ENCODE measurements at regions not wholly inside any gene's neighbourhood (a gene's known extent, or its start where the extent isn't known, plus 50 kb on each side); places are given as distances from the start of the nearest gene placed in this dataset.

DNA sequence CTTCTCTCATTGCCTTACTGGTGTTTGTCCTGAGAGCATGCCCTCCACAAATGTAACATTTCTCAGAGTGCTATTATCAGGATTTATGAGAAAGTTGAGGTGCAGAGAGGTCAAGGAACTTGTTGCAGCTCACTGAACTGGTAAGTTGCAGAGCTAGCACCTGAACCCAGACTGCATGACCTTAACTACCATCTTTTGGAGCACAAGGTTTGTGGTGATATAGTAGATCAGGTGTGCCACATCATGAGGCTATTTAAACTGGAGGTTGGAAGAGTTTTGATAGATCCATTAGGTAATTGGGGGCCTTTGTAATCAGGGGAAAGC, 112.0 kb upstream of the CITED2 start:
- Histone ChIP-seq H4K20me1 (ENCODE audit: insufficient read depth) (no peaks in the 10 kb centered on the region), H3K27ac (ENCODE audit: low read length) (no peak overlapping the region), H3K36me3 (ENCODE audit: insufficient read depth, low read length) (no peaks in the 10 kb centered on the region), H3K4me3 (ENCODE audit: low read length) (no peak overlapping the region), H3K27me3 (ENCODE audit: insufficient read depth, low read depth, low read length) (no peaks in the 10 kb centered on the region), H3K9me3 (ENCODE audit: low read length) (no peaks in the 10 kb centered on the region), H3K79me2 (replicated peaks; ENCODE audit: insufficient read depth, low read length) (no peaks in the 10 kb centered on the region), H3K4me2 (ENCODE audit: low read length) (no peak overlapping the region), H3K9ac (ENCODE audit: low read length) (no peak overlapping the region), H2AFZ (ENCODE audit: low read depth, low read length) (no peak overlapping the region), H3F3A (ENCODE audit: insufficient read depth, low read length, poor library complexity, severe bottlenecking) (no peaks in the 10 kb centered on the region), H3K9me2 (ENCODE audit: insufficient read depth, low read length) (no peaks in the 10 kb centered on the region)
- TF ChIP-seq MXI1 (conservative IDR thresholded peaks at IDR 0.05; ENCODE audit: poor library complexity, severe bottlenecking) (no peak), EZH2 (IDR thresholded peaks at IDR 0.05; ENCODE audit: borderline replicate concordance, insufficient read depth, low read length, poor library complexity, severe bottlenecking) (no peak), POLR2AphosphoS5 (IDR thresholded peaks at IDR 0.05) (no peak), TAF1 (IDR thresholded peaks at IDR 0.05; ENCODE audit: low read depth) (no peak), EP300 (conservative IDR thresholded peaks at IDR 0.05; ENCODE audit: poor library complexity, severe bottlenecking) (no peak), RAD21 (conservative IDR thresholded peaks at IDR 0.05) (no peak)
- TF ChIP-seq, protein P1, sequence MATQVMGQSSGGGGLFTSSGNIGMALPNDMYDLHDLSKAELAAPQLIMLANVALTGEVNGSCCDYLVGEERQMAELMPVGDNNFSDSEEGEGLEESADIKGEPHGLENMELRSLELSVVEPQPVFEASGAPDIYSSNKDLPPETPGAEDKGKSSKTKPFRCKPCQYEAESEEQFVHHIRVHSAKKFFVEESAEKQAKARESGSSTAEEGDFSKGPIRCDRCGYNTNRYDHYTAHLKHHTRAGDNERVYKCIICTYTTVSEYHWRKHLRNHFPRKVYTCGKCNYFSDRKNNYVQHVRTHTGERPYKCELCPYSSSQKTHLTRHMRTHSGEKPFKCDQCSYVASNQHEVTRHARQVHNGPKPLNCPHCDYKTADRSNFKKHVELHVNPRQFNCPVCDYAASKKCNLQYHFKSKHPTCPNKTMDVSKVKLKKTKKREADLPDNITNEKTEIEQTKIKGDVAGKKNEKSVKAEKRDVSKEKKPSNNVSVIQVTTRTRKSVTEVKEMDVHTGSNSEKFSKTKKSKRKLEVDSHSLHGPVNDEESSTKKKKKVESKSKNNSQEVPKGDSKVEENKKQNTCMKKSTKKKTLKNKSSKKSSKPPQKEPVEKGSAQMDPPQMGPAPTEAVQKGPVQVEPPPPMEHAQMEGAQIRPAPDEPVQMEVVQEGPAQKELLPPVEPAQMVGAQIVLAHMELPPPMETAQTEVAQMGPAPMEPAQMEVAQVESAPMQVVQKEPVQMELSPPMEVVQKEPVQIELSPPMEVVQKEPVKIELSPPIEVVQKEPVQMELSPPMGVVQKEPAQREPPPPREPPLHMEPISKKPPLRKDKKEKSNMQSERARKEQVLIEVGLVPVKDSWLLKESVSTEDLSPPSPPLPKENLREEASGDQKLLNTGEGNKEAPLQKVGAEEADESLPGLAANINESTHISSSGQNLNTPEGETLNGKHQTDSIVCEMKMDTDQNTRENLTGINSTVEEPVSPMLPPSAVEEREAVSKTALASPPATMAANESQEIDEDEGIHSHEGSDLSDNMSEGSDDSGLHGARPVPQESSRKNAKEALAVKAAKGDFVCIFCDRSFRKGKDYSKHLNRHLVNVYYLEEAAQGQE (IDR thresholded peaks at IDR 0.05; ENCODE audit: borderline replicate concordance): no peak
- TF ChIP-seq, protein P2, sequence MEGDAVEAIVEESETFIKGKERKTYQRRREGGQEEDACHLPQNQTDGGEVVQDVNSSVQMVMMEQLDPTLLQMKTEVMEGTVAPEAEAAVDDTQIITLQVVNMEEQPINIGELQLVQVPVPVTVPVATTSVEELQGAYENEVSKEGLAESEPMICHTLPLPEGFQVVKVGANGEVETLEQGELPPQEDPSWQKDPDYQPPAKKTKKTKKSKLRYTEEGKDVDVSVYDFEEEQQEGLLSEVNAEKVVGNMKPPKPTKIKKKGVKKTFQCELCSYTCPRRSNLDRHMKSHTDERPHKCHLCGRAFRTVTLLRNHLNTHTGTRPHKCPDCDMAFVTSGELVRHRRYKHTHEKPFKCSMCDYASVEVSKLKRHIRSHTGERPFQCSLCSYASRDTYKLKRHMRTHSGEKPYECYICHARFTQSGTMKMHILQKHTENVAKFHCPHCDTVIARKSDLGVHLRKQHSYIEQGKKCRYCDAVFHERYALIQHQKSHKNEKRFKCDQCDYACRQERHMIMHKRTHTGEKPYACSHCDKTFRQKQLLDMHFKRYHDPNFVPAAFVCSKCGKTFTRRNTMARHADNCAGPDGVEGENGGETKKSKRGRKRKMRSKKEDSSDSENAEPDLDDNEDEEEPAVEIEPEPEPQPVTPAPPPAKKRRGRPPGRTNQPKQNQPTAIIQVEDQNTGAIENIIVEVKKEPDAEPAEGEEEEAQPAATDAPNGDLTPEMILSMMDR (IDR thresholded peaks at IDR 0.05; ENCODE audit: poor library complexity, severe bottlenecking): no peak

DNA sequence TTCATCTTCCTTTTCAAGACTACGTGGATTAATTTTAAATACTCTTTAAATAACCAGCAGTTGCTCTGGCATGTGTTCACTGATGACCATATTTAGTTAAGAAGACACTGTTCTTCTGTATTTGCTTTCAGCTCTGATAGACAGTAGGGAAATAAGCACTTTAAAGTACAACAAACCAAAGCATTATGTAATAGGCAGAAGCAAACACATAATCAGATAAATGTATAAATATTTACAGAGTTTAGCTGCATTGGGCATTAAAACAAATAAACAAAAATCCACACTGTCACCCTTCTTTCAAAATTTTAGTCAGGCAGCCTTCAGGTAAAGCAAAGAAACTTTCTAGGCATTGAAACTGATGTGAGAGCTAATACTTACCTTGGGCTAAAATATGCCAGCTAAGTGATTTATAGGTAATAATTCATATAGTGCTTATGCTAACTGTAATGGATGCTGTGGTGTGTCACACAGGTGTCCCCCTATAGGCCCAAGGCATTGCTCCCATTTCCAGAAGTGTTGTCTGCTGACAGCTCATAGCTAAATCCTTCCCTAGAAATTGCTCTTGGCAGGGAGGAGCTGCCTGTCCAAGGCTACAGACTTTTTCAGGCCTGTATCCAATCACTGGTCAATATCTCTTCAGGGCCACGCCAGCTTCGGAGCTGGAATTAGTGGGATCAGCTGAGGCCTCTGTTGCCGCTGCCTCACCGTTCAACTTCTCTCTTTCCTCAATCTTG, 111.5 kb upstream of the CITED2 start:
- Histone ChIP-seq H3K9me3 (ENCODE audit: low read length) (no peaks in the 10 kb centered on the region), H3K27ac (ENCODE audit: low read length) (no peak overlapping the region), H3K4me2 (ENCODE audit: low read length) (no peak overlapping the region), H3K9ac (ENCODE audit: low read length) (no peak overlapping the region), H2AFZ (ENCODE audit: low read depth, low read length) (no peak overlapping the region), H3K4me3 (ENCODE audit: low read length) (no peak overlapping the region), H4K20me1 (ENCODE audit: insufficient read depth) (no peaks in the 10 kb centered on the region), H3K79me2 (replicated peaks; ENCODE audit: insufficient read depth, low read length) (no peaks in the 10 kb centered on the region), H3F3A (ENCODE audit: insufficient read depth, low read length, poor library complexity, severe bottlenecking) (no peaks in the 10 kb centered on the region), H3K9me2 (ENCODE audit: insufficient read depth, low read length) (no peaks in the 10 kb centered on the region), H3K36me3 (ENCODE audit: insufficient read depth, low read length) (no peaks in the 10 kb centered on the region), H3K27me3 (ENCODE audit: insufficient read depth, low read depth, low read length) (no peaks in the 10 kb centered on the region)
- TF ChIP-seq MXI1 (conservative IDR thresholded peaks at IDR 0.05; ENCODE audit: poor library complexity, severe bottlenecking): no peak
- no peak for TF ChIP-seq EP300 (conservative IDR thresholded peaks at IDR 0.05; ENCODE audit: poor library complexity, severe bottlenecking)
- no peak for TF ChIP-seq POLR2AphosphoS5 (IDR thresholded peaks at IDR 0.05)
- TF ChIP-seq, protein P2 (IDR thresholded peaks at IDR 0.05; ENCODE audit: poor library complexity, severe bottlenecking): no peak
- TF ChIP-seq SMC3 (conservative IDR thresholded peaks at IDR 0.05; ENCODE audit: poor library complexity): no peak
- TF ChIP-seq TAF1 (IDR thresholded peaks at IDR 0.05; ENCODE audit: low read depth): no peak
- TF ChIP-seq, protein P1 (IDR thresholded peaks at IDR 0.05; ENCODE audit: borderline replicate concordance): no peak
- TF ChIP-seq EZH2 (IDR thresholded peaks at IDR 0.05; ENCODE audit: borderline replicate concordance, insufficient read depth, low read length, poor library complexity, severe bottlenecking): no peak
- no peak for TF ChIP-seq RAD21 (conservative IDR thresholded peaks at IDR 0.05)

All from neural cell (in vitro differentiated cells).